IMR-90 (cell line): ENCODE measurements at regions not wholly inside any gene's neighbourhood (a gene's known extent, or its start where the extent isn't known, plus 50 kb on each side); places are given as distances from the start of the nearest gene placed in this dataset.

ENCODE experiments used
- ATAC-seq: fragments of 200-7000 bp; cut with Tn5 transposase; 2 replicates; pipeline ENCODE4 v1.9.1; 2020; ENCODE audit warnings: low read depth, mild to moderate bottlenecking, moderate library complexity
- BruUV-seq: library from RNA; stranded (reverse); fragments of 400-500 nt; replicated peaks from 2 replicates; lab custom pipeline; 2021; lab: Mats Ljungman, UMichigan
- CTCF ChIA-PET: fragments of 300-600 bp; formaldehyde crosslinking; extraction: SDS; loops from one replicate; lab custom pipeline; 2021; ENCODE audit warnings: antibody characterized with exemption; lab: Yijun Ruan, JAX
- POLR2A ChIA-PET: fragments of 300-600 bp; sonication (Branson Sonifier 250); formaldehyde crosslinking; loops from one replicate; lab custom pipeline; 2022; ENCODE audit warnings: antibody characterized with exemption; ENCODE audit not compliant: unreplicated experiment; lab: Charles Lee
- DNase-seq: peaks from one replicate; pipeline ENCODE4 v3.0.0; 2013
- H2AFZ ChIP-seq: replicated peaks from 2 replicates; pipeline ENCODE3; 2013; ENCODE audit warnings: low read length, mild to moderate bottlenecking; ENCODE audit not compliant: poor library complexity
- H2AK5ac ChIP-seq: 2 replicates; pipeline ENCODE4 v1.6.1; 2013; ENCODE audit warnings: low read depth, low read length, inconsistent platforms
- H2AK9ac ChIP-seq: replicated peaks from 2 replicates; pipeline ENCODE3; 2013; ENCODE audit warnings: mild to moderate bottlenecking, low read depth, low read length, moderate library complexity; ENCODE audit not compliant: poor library complexity
- H2BK120ac ChIP-seq: 2 replicates; pipeline ENCODE4 v1.6.1; 2013; ENCODE audit warnings: low read depth, low read length, inconsistent platforms
- H2BK15ac ChIP-seq: 3 replicates; pipeline ENCODE4 v1.6.1; 2013; ENCODE audit warnings: low read depth, low read length, inconsistent platforms
- H2BK20ac ChIP-seq: 2 replicates; pipeline ENCODE4 v1.6.1; 2013; ENCODE audit warnings: low read depth, mild to moderate bottlenecking, inconsistent platforms, low read length, moderate library complexity
- H2BK5ac ChIP-seq: 2 replicates; pipeline ENCODE4 v1.6.1; 2013; ENCODE audit warnings: mild to moderate bottlenecking, low read depth, low read length, inconsistent platforms; ENCODE audit not compliant: poor library complexity, severe bottlenecking
- H3K14ac ChIP-seq: replicated peaks from 2 replicates; pipeline ENCODE4 v1.6.1; 2013; ENCODE audit warnings: low read depth, low read length, inconsistent platforms
- H3K18ac ChIP-seq: 2 replicates; pipeline ENCODE4 v1.6.1; 2013; ENCODE audit warnings: low read depth, low read length, control low read depth
- H3K23ac ChIP-seq: 2 replicates; pipeline ENCODE4 v1.6.1; 2013; ENCODE audit warnings: low read depth, low read length, inconsistent platforms
- H3K27ac ChIP-seq: 2 replicates; pipeline ENCODE4 v1.5.1; 2013; ENCODE audit warnings: mild to moderate bottlenecking, control low read depth, low read length; ENCODE audit not compliant: insufficient read depth
- H3K27me3 ChIP-seq: 2 replicates; pipeline ENCODE4 v1.6.1; 2013; ENCODE audit warnings: low read length; ENCODE audit not compliant: control insufficient read depth, insufficient read depth
- H3K36me3 ChIP-seq: 2 replicates; pipeline ENCODE4 v1.6.1; 2013; ENCODE audit warnings: low read length, mixed read lengths; ENCODE audit not compliant: control insufficient read depth, insufficient read depth
- H3K4ac ChIP-seq: 2 replicates; pipeline ENCODE4 v1.6.1; 2013; ENCODE audit warnings: low read depth, low read length, inconsistent platforms
- H3K4me1 ChIP-seq: 2 replicates; pipeline ENCODE4 v1.6.1; 2013; ENCODE audit warnings: low read length, mixed read lengths; ENCODE audit not compliant: control insufficient read depth, insufficient read depth
- H3K4me2 ChIP-seq: 2 replicates; pipeline ENCODE4 v1.6.1; 2013; ENCODE audit warnings: low read depth, mild to moderate bottlenecking, control low read depth, low read length, moderate library complexity
- H3K4me3 ChIP-seq: 2 replicates; pipeline ENCODE4 v1.5.1; 2013; ENCODE audit warnings: low read depth, mild to moderate bottlenecking, control low read depth, low read length, moderate library complexity; ENCODE audit not compliant: insufficient read depth
- H3K56ac ChIP-seq: 2 replicates; pipeline ENCODE4 v1.6.1; 2013; ENCODE audit warnings: low read length, inconsistent platforms; ENCODE audit not compliant: insufficient read depth; ENCODE audit errors: extremely low read depth
- H3K79me1 ChIP-seq, 2 experiments: 2 replicates each; pipeline ENCODE4 v1.6.1; 2013; ENCODE audit warnings: low read length in 2 of 2, inconsistent platforms in 1 of 2, low read depth in 1 of 2
- H3K9ac ChIP-seq: 2 replicates; pipeline ENCODE4 v1.6.1; 2013; ENCODE audit warnings: low read depth, low read length, control low read depth
- H3K9me1 ChIP-seq: 2 replicates; pipeline ENCODE4 v1.6.1; 2013; ENCODE audit warnings: low read length, inconsistent platforms; ENCODE audit not compliant: insufficient read depth
- H3K9me3 ChIP-seq: 2 replicates; pipeline ENCODE4 v1.6.1; 2013; ENCODE audit warnings: low read length; ENCODE audit not compliant: control insufficient read depth, insufficient read depth
- H4K20me1 ChIP-seq: 2 replicates; pipeline ENCODE4 v1.6.1; 2013; ENCODE audit warnings: low read length, inconsistent platforms; ENCODE audit not compliant: insufficient read depth
- H4K5ac ChIP-seq: 2 replicates; pipeline ENCODE4 v1.6.1; 2013; ENCODE audit warnings: mild to moderate bottlenecking, low read depth, low read length, control low read depth
- H4K8ac ChIP-seq, 2 experiments: 2 replicates each; pipeline ENCODE4 v1.6.1; 2013; ENCODE audit warnings: low read depth in 2 of 2, low read length in 2 of 2, control low read depth in 1 of 2, inconsistent platforms in 1 of 2
- H4K91ac ChIP-seq: 2 replicates; pipeline ENCODE4 v1.6.1; 2013; ENCODE audit warnings: low read depth, low read length, inconsistent platforms; ENCODE audit not compliant: insufficient read depth
- MAFK ChIP-seq: IDR thresholded peaks from 2 replicates; pipeline ENCODE4 v1.6.1; 2012; ENCODE audit warnings: low read depth, low read length, improper control_type of control experiment
- NFE2L2 ChIP-seq: fragments of 150-350 bp; IDR thresholded peaks from 2 replicates; pipeline ENCODE4 v1.6.1; 2016; ENCODE audit warnings: low read depth, mild to moderate bottlenecking, low read length
- dilution Hi-C: fragments of 300-500 bp; cut with HindIII; formaldehyde crosslinking; loops from one replicate; pipeline ENCODE4 v1.14.3; 2018; ENCODE audit warnings: low sequenced_read_pairs; ENCODE audit not compliant: unreplicated experiment
- in situ Hi-C: fragments of 300-500 bp; cut with MboI; formaldehyde crosslinking; loops from 3 replicates; pipeline ENCODE4 v1.14.3; 2019; ENCODE audit warnings: low sequenced_read_pairs, inconsistent platforms, mixed read lengths
- intact Hi-C: fragments of 100-400 bp; cut with micrococcal nuclease; formaldehyde crosslinking; loops from 2 replicates; pipeline ENCODE4 v1.10.0; 2022

- in situ Hi-C loops (no loop called here), intact Hi-C loops (no loop called here)
- ATAC-seq = no peak
Measured at GRCh38 chr5:50550267-50550666, 109.2 kb upstream of the EMB start.

More at GRCh38 chr5:50550267-50550666, 109.2 kb upstream of the EMB start:
- Histone ChIP-seq H2AK5ac (no peak overlapping the region), H3K79me1 (no peaks in the 10 kb centered on the region), H2AFZ (no peak overlapping the region), H3K4me2 (no peak overlapping the region), H3K14ac (no peak overlapping the region), H3K9me1 (no peaks in the 10 kb centered on the region), H3K27me3 (no peaks in the 10 kb centered on the region), H3K27ac (no peak overlapping the region), H4K20me1 (no peaks in the 10 kb centered on the region), H3K23ac (no peak overlapping the region), H3K4me1 (no peaks in the 10 kb centered on the region), H4K5ac (no peak overlapping the region), H2BK15ac (no peak overlapping the region), H3K36me3 (no peaks in the 10 kb centered on the region), H2BK20ac (no peak overlapping the region), H3K9ac (no peak overlapping the region), H2BK5ac (no peak overlapping the region), H3K56ac (no peak overlapping the region), H2AK9ac (no peak overlapping the region), H3K4ac (no peak overlapping the region), H2BK120ac (no peak overlapping the region), H3K4me3 (no peak overlapping the region), H4K91ac (no peak overlapping the region), H3K9me3 (no peaks in the 10 kb centered on the region), H3K18ac (no peak overlapping the region), H4K8ac (no peak overlapping the region)
- TF ChIP-seq NFE2L2 (no peak), MAFK (peak; percentile 13; the same call in 1 of the 2 replicates)
- ChIA-PET POLR2A (no interaction called here), CTCF (no interaction called here)
- DNase-seq = no peak
- dilution Hi-C loops = no loop called here
- BruUV-seq = no TSS peak
